ENCODE measurements at regions not wholly inside any gene's neighbourhood (a gene's known extent, or its start where the extent isn't known, plus 50 kb on each side); places are given as distances from the start of the nearest gene placed in this dataset.

DNA sequence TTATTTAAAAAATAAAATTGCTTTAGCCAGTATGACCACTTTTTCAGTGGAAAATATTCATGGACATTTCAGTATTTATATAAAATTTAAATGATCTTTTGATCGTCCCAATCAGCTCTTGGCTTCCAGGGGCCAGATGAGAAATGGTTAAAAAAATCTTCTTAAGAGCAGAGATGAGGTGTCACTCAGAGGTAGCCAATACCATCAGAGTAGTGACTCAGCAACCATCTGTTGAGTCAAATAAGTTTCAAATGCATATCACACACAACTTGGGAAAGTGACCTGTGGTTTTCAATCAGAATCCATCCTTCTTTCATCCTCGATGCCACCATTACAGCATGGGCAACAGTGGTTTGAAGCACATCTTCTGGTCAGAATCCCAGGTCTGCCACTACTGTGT lies 958.8 kb upstream of the NR2F2 start:
- no peaks in the 10 kb centered on the region for H3K27me3 ChIP-seq (ENCODE audit: low read depth, low read length)
- H3K36me3 ChIP-seq (ENCODE audit: control insufficient read depth in 1 of 2, insufficient read depth in 2 of 2, low read length in 2 of 2): no peaks in the 10 kb centered on the region
- H3K9me3 ChIP-seq (ENCODE audit: control insufficient read depth in 1 of 2, low read length in 2 of 2): no peaks in the 10 kb centered on the region
- no peak overlapping the region for H3K27ac ChIP-seq (ENCODE audit: low read length)
- H3K4me1 ChIP-seq (ENCODE audit: control insufficient read depth in 1 of 2, insufficient read depth in 2 of 2, low read length in 2 of 2): no peaks in the 10 kb centered on the region
- no peak overlapping the region for H3K4me3 ChIP-seq (ENCODE audit: low read depth in 1 of 2, low read length in 2 of 2)

DNA sequence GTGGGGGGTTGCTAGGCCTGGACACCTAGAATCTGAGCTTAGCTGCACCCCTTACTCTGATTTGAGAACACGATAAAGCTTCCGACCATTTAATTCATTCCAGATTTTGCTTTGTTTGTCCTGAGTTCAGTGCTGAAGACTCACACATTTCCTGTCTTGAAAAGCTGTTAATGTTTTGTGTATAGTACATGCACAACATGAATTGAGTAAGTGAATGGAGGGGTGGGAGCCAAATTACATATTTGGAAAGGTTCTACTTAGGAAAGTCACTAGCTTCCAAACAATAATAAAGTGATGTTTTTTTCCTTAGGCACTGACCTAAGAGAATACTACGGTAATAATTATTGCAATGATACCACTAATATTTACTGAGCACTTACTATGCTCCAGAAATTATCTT lies 955.2 kb upstream of the NR2F2 start:
- H3K4me3 ChIP-seq (ENCODE audit: low read depth in 1 of 2, low read length in 2 of 2): no peak overlapping the region
- H3K9me3 ChIP-seq (ENCODE audit: control insufficient read depth in 1 of 2, low read length in 2 of 2): no peaks in the 10 kb centered on the region
- no peaks in the 10 kb centered on the region for H3K27me3 ChIP-seq (ENCODE audit: low read depth, low read length)
- H3K36me3 ChIP-seq (ENCODE audit: control insufficient read depth in 1 of 2, insufficient read depth in 2 of 2, low read length in 2 of 2): no peaks in the 10 kb centered on the region
- no peaks in the 10 kb centered on the region for H3K4me1 ChIP-seq (ENCODE audit: control insufficient read depth in 1 of 2, insufficient read depth in 2 of 2, low read length in 2 of 2)
- no peak overlapping the region for H3K27ac ChIP-seq (ENCODE audit: low read length)

DNA sequence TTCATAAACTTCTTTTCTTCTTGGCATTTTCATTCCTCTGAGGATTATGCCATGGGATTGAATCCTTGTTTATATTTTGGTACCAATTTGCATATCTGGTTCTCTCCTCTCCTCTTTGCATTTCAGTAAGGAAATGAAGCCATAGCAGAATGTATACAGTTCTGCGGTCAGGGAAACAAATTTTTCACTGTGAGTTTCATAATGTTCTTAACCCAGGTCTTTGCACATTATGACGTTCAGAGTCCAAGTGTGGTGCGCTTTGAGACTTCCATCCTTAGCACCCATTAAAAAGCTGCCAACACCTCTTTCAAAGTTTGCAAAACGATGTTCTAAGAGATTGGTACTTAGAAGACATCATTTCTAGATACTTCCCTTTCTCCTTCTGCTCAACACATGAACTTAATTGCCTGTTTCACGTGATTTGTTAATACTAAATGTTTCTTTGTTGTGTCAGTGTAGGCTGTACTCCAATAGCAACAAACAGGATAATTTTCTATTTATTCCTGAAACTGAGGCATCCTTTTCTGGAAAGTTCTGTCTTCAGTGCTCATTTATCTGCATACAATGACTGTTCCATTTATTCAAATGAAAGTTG lies 953.1 kb upstream of the NR2F2 start:
- Histone ChIP-seq H3K4me1 (ENCODE audit: control insufficient read depth in 1 of 2, insufficient read depth in 2 of 2, low read length in 2 of 2) (no peaks in the 10 kb centered on the region), H3K27ac (ENCODE audit: low read length) (no peak overlapping the region), H3K27me3 (ENCODE audit: low read depth, low read length) (no peaks in the 10 kb centered on the region), H3K36me3 (ENCODE audit: control insufficient read depth in 1 of 2, insufficient read depth in 2 of 2, low read length in 2 of 2) (no peaks in the 10 kb centered on the region), H3K4me3 (ENCODE audit: low read depth in 1 of 2, low read length in 2 of 2) (no peak overlapping the region), H3K9me3 (ENCODE audit: control insufficient read depth in 1 of 2, low read length in 2 of 2) (no peaks in the 10 kb centered on the region)

DNA sequence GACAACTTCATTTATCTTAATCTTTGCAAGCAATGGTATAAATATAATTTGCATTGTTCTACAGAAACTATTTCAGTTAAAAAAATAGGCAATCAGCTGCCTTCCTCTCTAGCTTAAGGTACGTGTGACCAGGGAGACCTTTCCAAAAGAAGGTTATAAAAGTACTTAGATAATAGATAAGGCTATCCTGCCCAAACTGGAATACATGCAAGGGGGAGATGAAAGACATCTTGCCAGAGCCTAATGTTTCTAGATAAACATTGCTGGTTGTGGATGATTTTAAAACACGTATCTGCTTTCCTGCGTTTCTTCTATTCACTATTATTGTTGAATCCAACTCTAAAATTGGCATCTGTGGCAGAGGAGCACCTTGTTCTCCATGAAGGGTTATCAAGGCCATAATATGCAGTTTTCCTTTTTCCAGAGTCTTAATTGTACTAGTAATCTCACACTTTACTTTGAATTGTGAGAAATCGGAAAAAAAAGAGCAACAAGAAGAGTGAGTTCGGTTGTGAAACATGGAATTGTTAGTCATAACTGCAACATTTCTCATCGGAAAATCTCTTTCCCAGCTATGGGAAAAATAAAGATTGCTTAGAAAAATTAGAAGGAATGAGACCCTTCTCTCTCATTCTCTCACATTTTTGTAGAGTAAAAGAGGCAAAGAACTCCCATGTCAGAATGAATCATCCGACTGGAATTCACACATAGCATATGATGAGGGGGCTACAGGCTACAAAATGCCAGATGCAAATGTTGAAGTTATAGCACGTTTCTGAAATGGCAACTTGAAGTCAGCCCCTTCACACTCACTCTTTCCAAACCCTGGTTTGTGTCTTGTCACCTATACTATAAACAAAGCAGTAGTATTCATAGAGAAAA lies 936.1 kb upstream of the NR2F2 start:
- Histone ChIP-seq H3K9me3 (ENCODE audit: control insufficient read depth in 1 of 2, low read length in 2 of 2) (no peaks in the 10 kb centered on the region), H3K4me3 (ENCODE audit: low read depth in 1 of 2, low read length in 2 of 2) (no peak overlapping the region), H3K27me3 (ENCODE audit: low read depth, low read length) (no peaks in the 10 kb centered on the region), H3K36me3 (ENCODE audit: control insufficient read depth in 1 of 2, insufficient read depth in 2 of 2, low read length in 2 of 2) (no peaks in the 10 kb centered on the region), H3K4me1 (ENCODE audit: control insufficient read depth in 1 of 2, insufficient read depth in 2 of 2, low read length in 2 of 2) (no peaks in the 10 kb centered on the region), H3K27ac (ENCODE audit: low read length) (no peak overlapping the region)

DNA sequence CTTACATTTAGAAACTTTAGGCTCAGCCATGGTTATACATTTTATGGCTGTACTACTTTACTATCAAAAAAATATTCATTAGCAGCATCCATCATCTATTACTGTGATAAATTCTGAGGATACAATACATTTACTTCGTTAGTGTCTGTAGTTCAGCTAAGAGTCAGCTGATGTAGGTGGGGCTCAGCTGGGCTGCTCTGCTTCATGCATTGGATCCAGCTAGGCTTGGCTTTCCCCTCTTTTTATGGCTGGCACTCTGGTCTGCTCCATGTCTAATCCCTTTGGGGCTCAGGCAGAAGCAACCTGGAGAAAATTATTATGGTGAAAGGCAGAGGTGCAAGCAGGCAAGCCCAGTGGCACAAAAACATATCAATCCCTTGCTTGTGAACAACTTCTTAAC lies 930.1 kb upstream of the NR2F2 start:
- H3K9me3 ChIP-seq (ENCODE audit: control insufficient read depth in 1 of 2, low read length in 2 of 2): no peaks in the 10 kb centered on the region
- H3K27ac ChIP-seq (ENCODE audit: low read length): no peak overlapping the region
- no peak overlapping the region for H3K4me3 ChIP-seq (ENCODE audit: low read depth in 1 of 2, low read length in 2 of 2)
- no peaks in the 10 kb centered on the region for H3K36me3 ChIP-seq (ENCODE audit: control insufficient read depth in 1 of 2, insufficient read depth in 2 of 2, low read length in 2 of 2)
- no peaks in the 10 kb centered on the region for H3K27me3 ChIP-seq (ENCODE audit: low read depth, low read length)
- H3K4me1 ChIP-seq (ENCODE audit: control insufficient read depth in 1 of 2, insufficient read depth in 2 of 2, low read length in 2 of 2): no peaks in the 10 kb centered on the region

DNA sequence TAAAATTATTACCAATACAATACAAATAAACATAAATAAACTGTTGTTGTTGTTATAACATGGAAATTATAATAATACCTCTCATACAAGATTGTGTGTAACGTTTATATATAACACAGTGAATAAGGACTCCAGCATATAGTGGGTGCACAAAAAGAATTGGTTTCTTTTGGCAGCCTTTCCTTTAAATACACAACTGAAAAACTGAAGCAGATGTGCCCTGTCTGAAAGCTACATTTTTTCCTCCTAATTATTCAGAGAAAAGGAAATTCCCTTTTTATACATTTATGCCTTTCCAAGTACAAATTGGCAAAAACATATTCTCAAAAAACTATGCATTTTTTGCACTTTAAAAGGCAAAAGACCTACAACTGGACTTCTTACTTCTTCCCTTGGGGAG lies 928.9 kb upstream of the NR2F2 start:
- H3K27ac ChIP-seq (ENCODE audit: low read length): no peak overlapping the region
- H3K4me3 ChIP-seq (ENCODE audit: low read depth in 1 of 2, low read length in 2 of 2): no peak overlapping the region
- no peaks in the 10 kb centered on the region for H3K4me1 ChIP-seq (ENCODE audit: control insufficient read depth in 1 of 2, insufficient read depth in 2 of 2, low read length in 2 of 2)
- H3K36me3 ChIP-seq (ENCODE audit: control insufficient read depth in 1 of 2, insufficient read depth in 2 of 2, low read length in 2 of 2): no peaks in the 10 kb centered on the region
- no peaks in the 10 kb centered on the region for H3K27me3 ChIP-seq (ENCODE audit: low read depth, low read length)
- no peaks in the 10 kb centered on the region for H3K9me3 ChIP-seq (ENCODE audit: control insufficient read depth in 1 of 2, low read length in 2 of 2)

DNA sequence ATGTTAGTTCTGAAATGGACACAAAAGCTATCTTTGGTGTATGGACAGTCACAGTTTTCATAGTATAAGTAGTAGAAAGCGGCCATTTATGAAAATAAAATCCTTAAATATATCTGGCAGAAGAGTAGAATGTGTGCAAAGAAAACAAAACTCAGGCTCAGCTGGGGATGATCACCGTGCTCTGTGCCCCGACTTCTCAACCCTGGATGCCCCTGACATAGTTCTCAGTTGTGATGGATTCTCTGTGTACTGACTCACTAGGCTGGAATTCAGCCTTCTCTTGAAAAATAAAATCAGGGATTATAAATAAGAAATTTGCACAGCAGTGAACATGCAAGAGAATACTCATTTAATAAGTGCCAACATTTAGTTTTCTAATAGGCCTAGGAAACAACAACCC lies 925.1 kb upstream of the NR2F2 start:
- Histone ChIP-seq H3K4me3 (ENCODE audit: low read depth in 1 of 2, low read length in 2 of 2) (no peak overlapping the region), H3K9me3 (ENCODE audit: control insufficient read depth in 1 of 2, low read length in 2 of 2) (no peaks in the 10 kb centered on the region), H3K4me1 (ENCODE audit: control insufficient read depth in 1 of 2, insufficient read depth in 2 of 2, low read length in 2 of 2) (peaks cover 0 to 7% of the 10 kb centered on the region in 2 donors), H3K27me3 (ENCODE audit: low read depth, low read length) (no peaks in the 10 kb centered on the region), H3K27ac (ENCODE audit: low read length) (no peak overlapping the region), H3K36me3 (ENCODE audit: control insufficient read depth in 1 of 2, insufficient read depth in 2 of 2, low read length in 2 of 2) (no peaks in the 10 kb centered on the region)

DNA sequence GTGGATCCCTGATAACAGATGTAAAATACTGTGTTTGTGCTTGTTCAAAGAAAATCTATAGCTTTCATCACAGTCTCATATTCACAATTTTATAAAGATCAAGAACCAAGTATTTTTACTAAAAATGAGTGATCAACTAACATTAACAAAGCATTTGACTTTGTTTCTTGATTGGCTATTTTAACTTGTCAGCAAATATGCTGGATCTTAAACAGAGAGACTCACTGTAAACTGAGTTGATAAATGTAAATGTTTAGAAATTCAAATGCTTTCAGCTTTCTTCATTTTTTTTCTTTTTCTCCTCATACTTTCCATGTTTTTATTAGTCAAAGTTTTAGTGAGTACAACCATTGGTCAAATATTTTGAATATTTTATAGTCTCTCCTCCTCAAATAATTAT lies 923.0 kb upstream of the NR2F2 start:
- Histone ChIP-seq H3K36me3 (ENCODE audit: control insufficient read depth in 1 of 2, insufficient read depth in 2 of 2, low read length in 2 of 2) (no peaks in the 10 kb centered on the region), H3K4me1 (ENCODE audit: control insufficient read depth in 1 of 2, insufficient read depth in 2 of 2, low read length in 2 of 2) (peaks cover 0 to 7% of the 10 kb centered on the region in 2 donors), H3K27ac (ENCODE audit: low read length) (no peak overlapping the region), H3K27me3 (ENCODE audit: low read depth, low read length) (no peaks in the 10 kb centered on the region), H3K9me3 (ENCODE audit: control insufficient read depth in 1 of 2, low read length in 2 of 2) (no peaks in the 10 kb centered on the region), H3K4me3 (ENCODE audit: low read depth in 1 of 2, low read length in 2 of 2) (no peak overlapping the region)

DNA sequence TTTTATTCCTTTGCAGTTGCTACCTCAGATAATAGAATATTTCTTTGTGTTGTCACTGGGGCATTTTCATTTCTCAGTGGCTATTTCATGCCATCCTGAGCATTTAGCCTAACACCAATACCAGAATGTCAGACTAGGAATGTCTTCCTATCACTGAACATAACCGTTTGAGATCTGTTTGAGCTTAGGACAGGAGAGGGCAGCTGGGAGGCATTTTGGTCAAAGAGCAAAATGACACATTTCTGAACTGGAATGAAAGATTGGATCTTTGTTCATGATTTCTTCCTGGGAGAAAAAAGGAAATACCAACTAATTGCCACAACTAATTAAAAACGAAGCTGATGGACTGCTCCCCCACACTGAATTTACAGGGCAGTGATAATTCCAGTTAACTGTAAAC lies 921.3 kb upstream of the NR2F2 start:
- H3K27ac ChIP-seq (ENCODE audit: low read length): no peak overlapping the region
- H3K4me1 ChIP-seq (ENCODE audit: control insufficient read depth in 1 of 2, insufficient read depth in 2 of 2, low read length in 2 of 2): peaks cover 0 to 7% of the 10 kb centered on the region in 2 donors
- no peak overlapping the region for H3K4me3 ChIP-seq (ENCODE audit: low read depth in 1 of 2, low read length in 2 of 2)
- no peaks in the 10 kb centered on the region for H3K9me3 ChIP-seq (ENCODE audit: control insufficient read depth in 1 of 2, low read length in 2 of 2)
- no peaks in the 10 kb centered on the region for H3K27me3 ChIP-seq (ENCODE audit: low read depth, low read length)
- H3K36me3 ChIP-seq (ENCODE audit: control insufficient read depth in 1 of 2, insufficient read depth in 2 of 2, low read length in 2 of 2): no peaks in the 10 kb centered on the region

DNA sequence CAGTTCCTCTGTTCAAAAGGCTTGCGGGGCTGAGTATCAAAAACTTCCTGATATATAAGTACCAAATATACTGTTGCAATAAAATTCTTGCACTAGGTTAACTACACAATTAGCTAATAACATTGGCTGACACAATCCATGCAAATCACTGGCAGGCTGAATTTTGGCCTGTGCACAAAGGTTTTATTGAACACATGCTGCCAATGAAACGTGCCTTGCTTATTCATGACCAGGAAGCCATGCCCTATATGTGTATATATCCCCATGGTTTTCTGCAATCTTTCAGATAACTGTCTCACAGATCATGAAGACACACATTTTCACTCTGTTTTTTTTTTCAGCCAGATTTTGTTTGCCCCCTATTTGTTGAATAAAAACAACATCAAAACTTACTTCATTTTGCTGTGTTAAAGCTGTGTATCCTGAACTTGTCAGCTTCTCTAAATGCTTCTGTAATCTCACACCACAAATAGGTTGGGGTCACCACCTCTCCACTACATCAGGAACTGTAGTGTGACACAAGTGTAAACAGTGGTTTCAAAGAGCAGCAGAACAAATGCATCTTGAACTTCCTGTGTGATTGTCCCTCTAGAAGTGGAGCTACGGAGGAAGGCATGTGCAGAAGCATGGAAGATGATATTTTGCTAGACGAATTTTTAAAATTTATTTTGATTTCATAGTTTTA lies 920.7 kb upstream of the NR2F2 start:
- Histone ChIP-seq H3K36me3 (ENCODE audit: control insufficient read depth in 1 of 2, insufficient read depth in 2 of 2, low read length in 2 of 2) (no peaks in the 10 kb centered on the region), H3K27me3 (ENCODE audit: low read depth, low read length) (no peaks in the 10 kb centered on the region), H3K4me1 (ENCODE audit: control insufficient read depth in 1 of 2, insufficient read depth in 2 of 2, low read length in 2 of 2) (peaks cover 0 to 7% of the 10 kb centered on the region in 2 donors), H3K27ac (ENCODE audit: low read length) (no peak overlapping the region), H3K9me3 (ENCODE audit: control insufficient read depth in 1 of 2, low read length in 2 of 2) (no peaks in the 10 kb centered on the region), H3K4me3 (ENCODE audit: low read depth in 1 of 2, low read length in 2 of 2) (no peak overlapping the region)

DNA sequence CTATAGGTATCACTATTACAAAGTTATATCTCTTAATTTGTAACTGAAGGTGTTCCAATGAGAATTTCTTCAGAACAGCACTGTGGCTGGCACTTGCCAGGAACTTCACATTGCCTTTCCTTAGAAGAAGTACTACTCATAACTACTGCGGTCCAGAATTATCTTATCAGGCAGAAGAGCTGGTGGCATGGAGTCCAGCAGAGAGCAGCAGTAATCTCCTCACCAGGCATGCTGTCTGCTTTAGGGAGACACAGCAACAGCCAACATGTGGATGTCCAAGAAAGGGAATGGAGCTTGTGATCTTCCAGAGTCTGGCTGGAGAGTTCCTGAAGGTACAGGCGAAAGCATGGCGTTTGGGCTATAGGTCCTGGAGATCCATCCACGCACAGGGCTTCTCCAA lies 919.7 kb upstream of the NR2F2 start:
- H3K4me1 ChIP-seq (ENCODE audit: control insufficient read depth in 1 of 2, insufficient read depth in 2 of 2, low read length in 2 of 2): peaks cover 0 to 7% of the 10 kb centered on the region in 2 donors
- H3K27ac ChIP-seq (ENCODE audit: low read length): no peak overlapping the region
- no peaks in the 10 kb centered on the region for H3K36me3 ChIP-seq (ENCODE audit: control insufficient read depth in 1 of 2, insufficient read depth in 2 of 2, low read length in 2 of 2)
- no peaks in the 10 kb centered on the region for H3K9me3 ChIP-seq (ENCODE audit: control insufficient read depth in 1 of 2, low read length in 2 of 2)
- H3K27me3 ChIP-seq (ENCODE audit: low read depth, low read length): no peaks in the 10 kb centered on the region
- no peak overlapping the region for H3K4me3 ChIP-seq (ENCODE audit: low read depth in 1 of 2, low read length in 2 of 2)
